ENCODE measurements at regions not wholly inside any gene's neighbourhood (a gene's known extent, or its start where the extent isn't known, plus 50 kb on each side); places are given as distances from the start of the nearest gene placed in this dataset.
"Not testable (repeated sequence)": the region's sequence is repeated elsewhere in the genome, so short reads cannot be mapped to it uniquely, and the experiment has no call there.

DNA sequence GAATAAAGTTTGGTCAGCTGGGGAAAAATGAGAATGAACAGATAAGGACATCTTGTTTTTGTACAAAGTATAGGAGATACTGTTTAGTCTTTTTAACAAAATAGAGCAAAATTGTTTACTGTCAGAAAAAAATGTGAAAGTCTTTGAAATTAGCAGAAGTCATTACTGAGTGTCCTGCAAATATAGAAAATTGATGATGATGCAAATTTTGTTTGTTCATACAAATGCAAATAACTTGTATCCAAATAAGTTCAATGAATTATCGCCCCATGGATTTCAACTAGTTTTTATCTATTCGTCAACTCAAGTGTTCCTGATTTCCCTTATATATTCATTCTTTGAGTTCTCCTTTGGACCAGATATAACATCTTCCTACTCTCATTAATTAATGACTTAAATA, 378.0 kb upstream of the SGO1 start:
- Mint-ChIP-seq H3K4me3 (no peak overlapping the region), H3K36me3 (no peaks in the 10 kb centered on the region), H3K4me1 (ENCODE audit: unreplicated experiment) (peaks cover 16% of the 10 kb centered on the region), H3K27me3 (no peaks in the 10 kb centered on the region), H3K27ac (no peak overlapping the region), H3K9me3 (peaks cover 5% of the 10 kb centered on the region)
- no peak for DNase-seq (ENCODE audit: extremely low spot score, unreplicated experiment)
- TF ChIP-seq, protein P1, sequence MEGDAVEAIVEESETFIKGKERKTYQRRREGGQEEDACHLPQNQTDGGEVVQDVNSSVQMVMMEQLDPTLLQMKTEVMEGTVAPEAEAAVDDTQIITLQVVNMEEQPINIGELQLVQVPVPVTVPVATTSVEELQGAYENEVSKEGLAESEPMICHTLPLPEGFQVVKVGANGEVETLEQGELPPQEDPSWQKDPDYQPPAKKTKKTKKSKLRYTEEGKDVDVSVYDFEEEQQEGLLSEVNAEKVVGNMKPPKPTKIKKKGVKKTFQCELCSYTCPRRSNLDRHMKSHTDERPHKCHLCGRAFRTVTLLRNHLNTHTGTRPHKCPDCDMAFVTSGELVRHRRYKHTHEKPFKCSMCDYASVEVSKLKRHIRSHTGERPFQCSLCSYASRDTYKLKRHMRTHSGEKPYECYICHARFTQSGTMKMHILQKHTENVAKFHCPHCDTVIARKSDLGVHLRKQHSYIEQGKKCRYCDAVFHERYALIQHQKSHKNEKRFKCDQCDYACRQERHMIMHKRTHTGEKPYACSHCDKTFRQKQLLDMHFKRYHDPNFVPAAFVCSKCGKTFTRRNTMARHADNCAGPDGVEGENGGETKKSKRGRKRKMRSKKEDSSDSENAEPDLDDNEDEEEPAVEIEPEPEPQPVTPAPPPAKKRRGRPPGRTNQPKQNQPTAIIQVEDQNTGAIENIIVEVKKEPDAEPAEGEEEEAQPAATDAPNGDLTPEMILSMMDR (conservative IDR thresholded peaks at IDR 0.05): no peak

DNA sequence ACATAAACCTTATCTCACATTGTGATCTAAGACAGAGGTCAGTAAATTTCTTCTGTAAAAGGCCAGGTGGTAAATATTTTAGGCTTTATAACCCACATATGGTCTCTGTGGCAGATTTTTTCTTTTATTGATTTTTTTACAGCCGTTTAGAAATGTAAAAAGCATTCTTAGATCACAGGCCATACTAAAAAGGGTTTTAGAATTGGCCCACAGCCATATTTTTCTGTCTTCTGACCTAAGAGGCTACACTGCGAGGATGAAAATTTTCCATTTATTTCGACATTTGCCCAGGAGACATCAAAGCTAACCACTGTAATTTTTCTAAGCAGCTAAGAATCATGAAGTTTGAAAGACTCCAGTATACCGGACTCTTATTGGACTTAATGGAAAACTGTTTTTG, 377.2 kb upstream of the SGO1 start:
- Mint-ChIP-seq H3K27ac (no peak overlapping the region), H3K27me3 (no peaks in the 10 kb centered on the region), H3K9me3 (peaks cover 5% of the 10 kb centered on the region), H3K36me3 (no peaks in the 10 kb centered on the region), H3K4me3 (no peak overlapping the region), H3K4me1 (ENCODE audit: unreplicated experiment) (peaks cover 16% of the 10 kb centered on the region)
- TF ChIP-seq, protein P1 (conservative IDR thresholded peaks at IDR 0.05): no peak
- no peak for DNase-seq (ENCODE audit: extremely low spot score, unreplicated experiment)

DNA sequence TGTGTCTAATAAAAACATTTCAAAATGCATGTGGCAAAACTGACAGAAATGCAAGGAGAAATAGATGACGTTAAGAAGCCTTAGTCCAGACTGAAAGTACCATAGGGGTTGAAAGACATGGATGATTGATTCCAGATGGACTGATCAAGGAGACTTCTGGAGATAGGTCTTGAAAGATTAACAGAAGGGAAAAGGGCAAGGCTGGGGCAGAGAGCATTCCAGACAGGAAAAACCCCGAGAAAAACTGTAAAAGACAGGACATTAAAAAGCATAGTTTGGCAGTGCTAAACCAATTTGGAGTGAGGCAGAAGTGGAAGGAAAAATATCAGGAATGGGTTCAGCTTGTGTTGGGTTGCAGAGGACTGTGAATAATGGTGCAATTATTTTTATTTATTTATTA, 375.2 kb upstream of the SGO1 start:
- no peak overlapping the region for H3K27ac Mint-ChIP-seq
- TF ChIP-seq, protein P1 (conservative IDR thresholded peaks at IDR 0.05): no peak
- no peak for DNase-seq (ENCODE audit: extremely low spot score, unreplicated experiment)
- H3K36me3 Mint-ChIP-seq: no peaks in the 10 kb centered on the region
- H3K27me3 Mint-ChIP-seq: no peaks in the 10 kb centered on the region
- H3K4me1 Mint-ChIP-seq (ENCODE audit: unreplicated experiment): peaks cover 16% of the 10 kb centered on the region
- H3K4me3 Mint-ChIP-seq: no peak overlapping the region
- H3K9me3 Mint-ChIP-seq: peaks cover 5% of the 10 kb centered on the region

DNA sequence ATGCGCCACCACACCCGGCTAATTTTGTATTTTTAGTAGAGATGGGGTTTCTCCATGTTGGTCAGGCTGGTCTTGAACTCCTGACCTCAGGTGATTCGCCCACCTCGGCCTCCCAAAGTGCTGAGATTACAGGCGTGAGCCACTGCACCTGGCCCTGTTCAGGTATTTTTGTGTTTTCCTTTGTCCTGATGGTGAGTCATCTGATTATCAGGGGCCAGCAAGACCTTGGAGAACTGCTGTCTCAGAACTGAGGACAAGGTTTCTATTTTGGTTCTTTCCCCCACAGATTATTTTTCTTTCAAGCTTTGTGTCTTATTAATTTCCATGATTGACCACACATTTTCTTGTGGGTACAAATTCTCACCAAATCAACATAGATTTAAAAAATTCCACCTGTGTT, 374.4 kb upstream of the SGO1 start:
- not testable (repeated sequence) for H3K27ac Mint-ChIP-seq; H3K27me3 Mint-ChIP-seq; H3K36me3 Mint-ChIP-seq; DNase-seq (ENCODE audit: extremely low spot score, unreplicated experiment); H3K4me3 Mint-ChIP-seq; H3K9me3 Mint-ChIP-seq
- H3K4me1 Mint-ChIP-seq (ENCODE audit: unreplicated experiment): peaks cover 16% of the 10 kb centered on the region

DNA sequence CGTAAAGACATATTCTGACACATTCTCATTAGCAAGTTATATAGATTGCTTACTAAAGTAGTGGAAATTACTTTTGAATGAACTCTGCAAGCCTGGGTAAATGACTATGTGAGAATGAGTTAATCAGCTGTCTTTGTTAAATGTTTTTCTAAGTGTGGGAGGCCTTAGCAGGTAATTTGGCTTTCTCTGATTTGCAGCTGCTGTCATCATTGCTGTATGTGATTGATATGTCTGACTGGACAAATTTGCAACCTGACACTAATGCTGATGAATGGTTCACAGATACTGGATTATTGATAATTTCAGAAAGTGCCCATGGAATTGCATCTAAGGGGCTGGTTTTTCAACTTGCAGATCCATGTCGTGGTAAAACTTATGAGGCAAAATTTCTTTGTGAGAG, 372.2 kb upstream of the SGO1 start:
- H3K4me3 Mint-ChIP-seq: no peak overlapping the region
- TF ChIP-seq, protein P1 (conservative IDR thresholded peaks at IDR 0.05): no peak
- DNase-seq (ENCODE audit: extremely low spot score, unreplicated experiment): no peak
- no peaks in the 10 kb centered on the region for H3K27me3 Mint-ChIP-seq
- no peaks in the 10 kb centered on the region for H3K36me3 Mint-ChIP-seq
- no peak overlapping the region for H3K27ac Mint-ChIP-seq
- peaks cover 15% of the 10 kb centered on the region for H3K4me1 Mint-ChIP-seq (ENCODE audit: unreplicated experiment)
- H3K9me3 Mint-ChIP-seq: no peaks in the 10 kb centered on the region

DNA sequence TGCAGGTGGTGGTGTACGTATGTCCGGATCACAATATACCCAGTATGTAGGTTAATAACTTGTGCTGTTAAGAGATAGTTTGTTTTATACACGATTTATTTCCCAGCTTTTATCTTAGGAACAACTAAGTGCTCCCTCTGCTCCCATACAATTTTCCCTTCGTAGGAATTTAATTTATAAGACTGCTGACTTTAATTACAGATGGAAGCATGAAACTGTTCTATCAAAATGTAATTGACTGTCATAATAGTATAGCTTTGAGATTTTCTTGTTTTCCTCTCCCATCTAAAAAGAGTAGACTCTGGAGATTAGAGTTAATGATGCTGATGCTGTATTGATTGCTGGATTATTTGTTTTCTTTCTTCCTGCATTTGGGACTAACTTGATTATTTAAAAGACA, 370.7 kb upstream of the SGO1 start:
- Mint-ChIP-seq H3K4me1 (ENCODE audit: unreplicated experiment) (peaks cover 10% of the 10 kb centered on the region), H3K4me3 (no peak overlapping the region), H3K27ac (no peak overlapping the region), H3K27me3 (no peaks in the 10 kb centered on the region), H3K36me3 (no peaks in the 10 kb centered on the region), H3K9me3 (no peaks in the 10 kb centered on the region)
- DNase-seq (ENCODE audit: extremely low spot score, unreplicated experiment): no peak
- TF ChIP-seq, protein P1 (conservative IDR thresholded peaks at IDR 0.05): no peak
